DND-41 (cell line): ENCODE measurements at regions not wholly inside any gene's neighbourhood (a gene's known extent, or its start where the extent isn't known, plus 50 kb on each side); places are given as distances from the start of the nearest gene placed in this dataset.

ENCODE experiments used
- CTCF ChIP-seq: IDR thresholded peaks from 2 replicates; pipeline ENCODE4 v1.5.1; 2012; ENCODE audit warnings: borderline replicate concordance, low read length, moderate library complexity, mild to moderate bottlenecking; ENCODE audit not compliant: poor library complexity, severe bottlenecking; ENCODE audit errors: extremely low read depth
- EZH2 ChIP-seq: IDR thresholded peaks from 3 replicates; pipeline ENCODE4 v1.6.1; 2012; ENCODE audit warnings: borderline replicate concordance, low read depth, mild to moderate bottlenecking, moderate library complexity, low read length, inconsistent platforms; ENCODE audit not compliant: severe bottlenecking

- TF ChIP-seq CTCF: no peak
- no peak for TF ChIP-seq EZH2
These were observed 533.7 kb upstream of the PKN2 start for GRCh38 chr1:88150330-88150729.
